ENCODE measurements at regions not wholly inside any gene's neighbourhood (a gene's known extent, or its start where the extent isn't known, plus 50 kb on each side); places are given as distances from the start of the nearest gene placed in this dataset.

- no peak for TF ChIP-seq POLR2A (IDR thresholded peaks at IDR 0.05)
- TF ChIP-seq POLR2AphosphoS5 (IDR thresholded peaks at IDR 0.05): no peak
- TF ChIP-seq, protein P1, sequence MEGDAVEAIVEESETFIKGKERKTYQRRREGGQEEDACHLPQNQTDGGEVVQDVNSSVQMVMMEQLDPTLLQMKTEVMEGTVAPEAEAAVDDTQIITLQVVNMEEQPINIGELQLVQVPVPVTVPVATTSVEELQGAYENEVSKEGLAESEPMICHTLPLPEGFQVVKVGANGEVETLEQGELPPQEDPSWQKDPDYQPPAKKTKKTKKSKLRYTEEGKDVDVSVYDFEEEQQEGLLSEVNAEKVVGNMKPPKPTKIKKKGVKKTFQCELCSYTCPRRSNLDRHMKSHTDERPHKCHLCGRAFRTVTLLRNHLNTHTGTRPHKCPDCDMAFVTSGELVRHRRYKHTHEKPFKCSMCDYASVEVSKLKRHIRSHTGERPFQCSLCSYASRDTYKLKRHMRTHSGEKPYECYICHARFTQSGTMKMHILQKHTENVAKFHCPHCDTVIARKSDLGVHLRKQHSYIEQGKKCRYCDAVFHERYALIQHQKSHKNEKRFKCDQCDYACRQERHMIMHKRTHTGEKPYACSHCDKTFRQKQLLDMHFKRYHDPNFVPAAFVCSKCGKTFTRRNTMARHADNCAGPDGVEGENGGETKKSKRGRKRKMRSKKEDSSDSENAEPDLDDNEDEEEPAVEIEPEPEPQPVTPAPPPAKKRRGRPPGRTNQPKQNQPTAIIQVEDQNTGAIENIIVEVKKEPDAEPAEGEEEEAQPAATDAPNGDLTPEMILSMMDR (IDR thresholded peaks at IDR 0.05 in 8 of 11, conservative IDR thresholded peaks at IDR 0.05 in 3 of 11): no peak
Observed at GRCh38 chr12:89909753-89910152, 201.1 kb upstream of the ATP2B1 start.

Data from spleen (tissue), 7 donors.